SK-N-SH treated with all-trans-retinoic acid at 6 μM for 48 hours (cell line): ENCODE measurements at regions not wholly inside any gene's neighbourhood (a gene's known extent, or its start where the extent isn't known, plus 50 kb on each side); places are given as distances from the start of the nearest gene placed in this dataset.

Source experiments
- CSDC2 ChIP-seq: fragments of 250-450 bp; sonication (Bioruptor Pico); IDR thresholded peaks from 2 replicates; pipeline ENCODE4 v1.5.0; 2020; ENCODE audit warnings: mild to moderate bottlenecking, moderate library complexity
- PPARA ChIP-seq: fragments of 250-450 bp; sonication (Bioruptor Pico); IDR thresholded peaks from 2 replicates; pipeline ENCODE4 v1.5.0; 2020; ENCODE audit warnings: mild to moderate bottlenecking, borderline replicate concordance
- RARB ChIP-seq: fragments of 250-450 bp; sonication (Bioruptor Pico); IDR thresholded peaks from 2 replicates; pipeline ENCODE4 v1.8.0; 2021; ENCODE audit warnings: mild to moderate bottlenecking, moderate library complexity
- ZC3H10 ChIP-seq: fragments of 250-450 bp; sonication (Bioruptor Pico); IDR thresholded peaks from 2 replicates; pipeline ENCODE4 v1.5.1; 2021; ENCODE audit warnings: mild to moderate bottlenecking, moderate library complexity
- TF ChIP-seq, protein P1 (sequence below): fragments of 250-450 bp; sonication (Bioruptor Pico); IDR thresholded peaks from 2 replicates; pipeline ENCODE4 v1.5.1; 2021; ENCODE audit warnings: mild to moderate bottlenecking, moderate library complexity
- TF ChIP-seq, protein P2 (sequence below): fragments of 250-450 bp; sonication (Bioruptor Pico); IDR thresholded peaks from 2 replicates; pipeline ENCODE4 v1.5.0; 2020; ENCODE audit warnings: mild to moderate bottlenecking, moderate library complexity

DNA sequence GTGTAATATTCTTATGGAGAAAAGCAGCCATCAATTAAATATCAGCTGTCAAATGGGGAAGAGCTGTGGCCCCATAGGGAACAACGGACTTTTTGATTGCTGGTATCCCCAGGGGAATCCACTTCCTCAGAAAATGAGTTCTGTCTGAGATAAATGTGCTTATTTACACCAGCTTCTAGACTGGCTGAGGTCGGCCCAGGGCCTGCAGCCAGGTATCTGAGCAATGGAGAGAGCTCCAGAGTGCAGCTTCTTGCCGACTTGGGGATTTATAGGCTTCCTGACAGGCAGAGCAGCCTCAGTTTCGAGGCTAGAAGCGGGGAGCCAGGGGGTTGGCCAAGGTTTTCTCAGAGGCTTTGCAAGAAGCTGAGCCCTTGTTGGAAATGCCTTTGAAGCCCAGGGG lies 67.2 kb downstream of the MCFD2 start:
- TF ChIP-seq ZC3H10: no peak
- TF ChIP-seq RARB (CRISPR knock-in tag): no peak
- no peak for TF ChIP-seq PPARA (CRISPR knock-in tag)
- TF ChIP-seq CSDC2: no peak
- TF ChIP-seq, protein P1, sequence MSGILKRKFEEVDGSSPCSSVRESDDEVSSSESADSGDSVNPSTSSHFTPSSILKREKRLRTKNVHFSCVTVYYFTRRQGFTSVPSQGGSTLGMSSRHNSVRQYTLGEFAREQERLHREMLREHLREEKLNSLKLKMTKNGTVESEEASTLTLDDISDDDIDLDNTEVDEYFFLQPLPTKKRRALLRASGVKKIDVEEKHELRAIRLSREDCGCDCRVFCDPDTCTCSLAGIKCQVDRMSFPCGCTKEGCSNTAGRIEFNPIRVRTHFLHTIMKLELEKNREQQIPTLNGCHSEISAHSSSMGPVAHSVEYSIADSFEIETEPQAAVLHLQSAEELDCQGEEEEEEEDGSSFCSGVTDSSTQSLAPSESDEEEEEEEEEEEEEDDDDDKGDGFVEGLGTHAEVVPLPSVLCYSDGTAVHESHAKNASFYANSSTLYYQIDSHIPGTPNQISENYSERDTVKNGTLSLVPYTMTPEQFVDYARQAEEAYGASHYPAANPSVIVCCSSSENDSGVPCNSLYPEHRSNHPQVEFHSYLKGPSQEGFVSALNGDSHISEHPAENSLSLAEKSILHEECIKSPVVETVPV (CRISPR knock-in tag): no peak
- TF ChIP-seq, protein P2, sequence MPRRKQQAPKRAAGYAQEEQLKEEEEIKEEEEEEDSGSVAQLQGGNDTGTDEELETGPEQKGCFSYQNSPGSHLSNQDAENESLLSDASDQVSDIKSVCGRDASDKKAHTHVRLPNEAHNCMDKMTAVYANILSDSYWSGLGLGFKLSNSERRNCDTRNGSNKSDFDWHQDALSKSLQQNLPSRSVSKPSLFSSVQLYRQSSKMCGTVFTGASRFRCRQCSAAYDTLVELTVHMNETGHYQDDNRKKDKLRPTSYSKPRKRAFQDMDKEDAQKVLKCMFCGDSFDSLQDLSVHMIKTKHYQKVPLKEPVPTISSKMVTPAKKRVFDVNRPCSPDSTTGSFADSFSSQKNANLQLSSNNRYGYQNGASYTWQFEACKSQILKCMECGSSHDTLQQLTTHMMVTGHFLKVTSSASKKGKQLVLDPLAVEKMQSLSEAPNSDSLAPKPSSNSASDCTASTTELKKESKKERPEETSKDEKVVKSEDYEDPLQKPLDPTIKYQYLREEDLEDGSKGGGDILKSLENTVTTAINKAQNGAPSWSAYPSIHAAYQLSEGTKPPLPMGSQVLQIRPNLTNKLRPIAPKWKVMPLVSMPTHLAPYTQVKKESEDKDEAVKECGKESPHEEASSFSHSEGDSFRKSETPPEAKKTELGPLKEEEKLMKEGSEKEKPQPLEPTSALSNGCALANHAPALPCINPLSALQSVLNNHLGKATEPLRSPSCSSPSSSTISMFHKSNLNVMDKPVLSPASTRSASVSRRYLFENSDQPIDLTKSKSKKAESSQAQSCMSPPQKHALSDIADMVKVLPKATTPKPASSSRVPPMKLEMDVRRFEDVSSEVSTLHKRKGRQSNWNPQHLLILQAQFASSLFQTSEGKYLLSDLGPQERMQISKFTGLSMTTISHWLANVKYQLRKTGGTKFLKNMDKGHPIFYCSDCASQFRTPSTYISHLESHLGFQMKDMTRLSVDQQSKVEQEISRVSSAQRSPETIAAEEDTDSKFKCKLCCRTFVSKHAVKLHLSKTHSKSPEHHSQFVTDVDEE (CRISPR knock-in tag): no peak; the same call in 1 of the 2 replicates
